GM19025 (cell line): ENCODE measurements at regions not wholly inside any gene's neighbourhood (a gene's known extent, or its start where the extent isn't known, plus 50 kb on each side); places are given as distances from the start of the nearest gene placed in this dataset.
"Not testable (repeated sequence)": the region's sequence is repeated elsewhere in the genome, so short reads cannot be mapped to it uniquely, and the experiment has no call there.

ENCODE experiments used
- ATAC-seq: cut with Tn5 transposase; IDR thresholded peaks from one replicate; pipeline ENCODE4 v1.9.1; 2021; ENCODE audit warnings: mild to moderate bottlenecking, low read depth, moderate library complexity; ENCODE audit not compliant: unreplicated experiment

GRCh38 chr12:83468988-83469908 lies 782.5 kb downstream of the TMTC2 start:
- no peak for ATAC-seq

GRCh38 chr12:83465632-83466031 lies 778.9 kb downstream of the TMTC2 start:
- ATAC-seq, result no peak

- ATAC-seq, result no peak
These were observed 775.7 kb downstream of the TMTC2 start for GRCh38 chr12:83462419-83462818.

GRCh38 chr12:83461336-83461935 lies 774.7 kb downstream of the TMTC2 start:
- ATAC-seq, result no peak

- no peak for ATAC-seq
These were observed 764.5 kb downstream of the TMTC2 start for GRCh38 chr12:83451189-83451588.

- ATAC-seq, result no peak
These were observed 747.9 kb downstream of the TMTC2 start for GRCh38 chr12:83434600-83434999.

- ATAC-seq, result no peak
These were observed 745.5 kb downstream of the TMTC2 start for GRCh38 chr12:83432176-83432719.

GRCh38 chr12:83427586-83428136 lies 741.0 kb downstream of the TMTC2 start:
- not testable (repeated sequence) for ATAC-seq

GRCh38 chr12:83414981-83415380 lies 728.3 kb downstream of the TMTC2 start:
- no peak for ATAC-seq

GRCh38 chr12:83408851-83409250 lies 722.1 kb downstream of the TMTC2 start:
- no peak for ATAC-seq

GRCh38 chr12:83408146-83408545 lies 721.4 kb downstream of the TMTC2 start:
- ATAC-seq, result no peak

GRCh38 chr12:83404521-83404920 lies 717.8 kb downstream of the TMTC2 start:
- ATAC-seq, result no peak

GRCh38 chr12:83390186-83390585 lies 703.5 kb downstream of the TMTC2 start:
- no peak for ATAC-seq

GRCh38 chr12:83389237-83389996 lies 702.7 kb downstream of the TMTC2 start:
- ATAC-seq, result no peak

- ATAC-seq, result peak; percentile 47
These were observed 701.8 kb downstream of the TMTC2 start for GRCh38 chr12:83388551-83388950.

GRCh38 chr12:83386527-83387264 lies 700.0 kb downstream of the TMTC2 start:
- ATAC-seq, result no peak

GRCh38 chr12:83378186-83378727 lies 691.6 kb downstream of the TMTC2 start:
- ATAC-seq, result no peak

- no peak for ATAC-seq
These were observed 678.6 kb downstream of the TMTC2 start for GRCh38 chr12:83365317-83365716.

GRCh38 chr12:83361475-83361874 lies 674.8 kb downstream of the TMTC2 start:
- ATAC-seq, result no peak

- no peak for ATAC-seq
These were observed 674.4 kb downstream of the TMTC2 start for GRCh38 chr12:83361071-83361470.
